NCI-H748 (cell line): ENCODE measurements at regions not wholly inside any gene's neighbourhood (a gene's known extent, or its start where the extent isn't known, plus 50 kb on each side); places are given as distances from the start of the nearest gene placed in this dataset.
A peak's percentile ranks its signal among the peaks of the same experiment; 100 is the strongest.

ENCODE experiments used
- DNase-seq: peaks from one replicate; lab custom pipeline; 2025; ENCODE audit not compliant: unreplicated experiment; lab: John Stamatoyannopoulos, UW

DNA sequence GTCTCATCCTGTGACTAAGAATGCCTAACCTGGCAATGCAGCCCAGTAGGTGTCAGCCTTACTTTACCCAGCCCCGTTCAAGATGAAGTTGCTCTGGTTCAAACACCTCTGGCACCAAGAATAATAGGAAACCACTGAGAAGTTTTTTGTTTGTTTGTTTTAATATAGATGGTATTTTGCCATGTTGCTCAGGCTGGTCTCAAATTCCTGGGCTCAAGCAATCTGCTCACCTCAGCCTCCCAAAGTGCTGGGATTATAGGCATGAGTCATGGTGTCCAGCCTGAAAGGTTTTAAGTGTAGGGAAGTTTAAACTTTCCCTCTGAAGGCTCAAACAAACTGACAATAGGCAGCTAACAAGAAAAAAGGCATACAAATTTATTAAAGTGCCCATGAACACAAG lies 51.2 kb upstream of the ABCC4 start:
- DNase-seq, result no peak

DNA sequence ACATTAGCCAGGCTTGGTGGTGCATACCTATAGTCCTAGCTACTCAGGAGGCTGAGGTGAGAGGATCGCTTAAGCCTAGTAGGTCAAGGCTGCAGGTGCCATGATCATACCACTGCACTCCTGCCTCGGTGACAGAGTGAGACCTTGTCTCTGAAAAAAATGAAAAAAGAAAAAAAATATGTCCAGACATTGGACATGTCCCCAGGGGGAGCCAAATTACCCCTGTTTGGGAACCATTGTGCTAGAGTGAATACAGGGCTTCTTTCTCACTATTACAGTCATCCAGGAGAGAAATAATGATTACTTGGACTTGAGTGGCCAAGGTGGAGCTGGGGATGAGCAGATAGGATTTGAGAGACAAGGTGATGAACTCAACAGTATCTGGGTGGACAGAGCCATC lies 52.9 kb upstream of the ABCC4 start:
- DNase-seq, result no peak

DNA sequence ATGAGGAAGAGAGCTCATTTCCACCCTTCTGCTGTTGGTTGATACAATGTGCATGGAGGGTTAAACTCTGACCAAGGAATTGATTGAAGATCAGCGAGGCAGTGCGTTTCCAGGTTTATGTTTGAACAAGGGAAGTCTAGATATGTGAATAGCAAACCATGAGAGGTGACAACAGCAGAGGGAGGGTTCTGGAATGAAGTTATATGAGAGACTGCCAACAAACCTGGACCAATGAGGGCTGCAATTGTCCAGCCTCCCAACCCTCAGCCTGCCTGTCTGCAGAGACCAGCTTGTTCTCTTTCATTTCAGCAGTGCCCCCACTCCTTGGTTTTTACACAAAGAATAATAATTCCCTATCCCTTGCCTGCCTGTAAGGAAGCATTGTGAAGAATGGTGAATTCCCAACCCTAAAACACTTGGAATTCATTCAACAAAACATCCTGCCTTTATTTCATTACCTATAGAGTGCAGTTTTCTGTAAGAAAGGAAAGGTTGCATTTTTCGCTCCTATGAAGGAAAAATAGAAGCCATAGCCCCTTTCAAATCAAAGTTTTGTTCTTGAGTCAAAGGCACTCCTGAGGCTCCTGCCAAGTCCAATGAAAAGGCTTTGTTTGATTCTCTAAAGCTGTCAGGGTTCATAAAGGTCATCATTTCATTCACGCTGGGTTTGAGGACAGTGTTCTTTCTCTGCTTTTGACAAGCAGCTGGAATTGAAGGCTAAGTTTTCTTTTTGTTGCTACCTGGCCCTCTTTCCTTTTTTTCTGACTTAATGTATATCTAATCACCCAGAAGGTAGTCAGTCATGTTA lies 53.6 kb upstream of the ABCC4 start:
- DNase-seq, result no peak

DNA sequence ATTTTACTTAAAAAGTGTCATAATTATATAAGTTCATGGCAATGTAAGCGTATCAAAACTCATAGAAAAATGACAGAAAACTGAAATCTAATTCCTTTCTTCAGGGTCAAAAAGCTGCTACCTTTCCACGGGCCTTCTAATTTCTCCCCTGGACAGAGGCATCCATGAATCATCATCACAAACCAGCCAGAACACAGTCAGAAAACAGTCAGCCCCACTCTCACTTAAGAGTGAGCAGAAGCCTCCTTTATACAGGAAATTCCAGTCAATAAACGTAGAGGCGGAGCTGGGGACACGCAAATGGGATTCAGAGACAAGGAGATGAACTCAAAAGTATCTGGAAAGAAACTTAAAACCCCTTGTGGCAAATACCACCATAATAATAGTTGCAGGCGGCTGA lies 54.2 kb upstream of the ABCC4 start:
- DNase-seq, result no peak

DNA sequence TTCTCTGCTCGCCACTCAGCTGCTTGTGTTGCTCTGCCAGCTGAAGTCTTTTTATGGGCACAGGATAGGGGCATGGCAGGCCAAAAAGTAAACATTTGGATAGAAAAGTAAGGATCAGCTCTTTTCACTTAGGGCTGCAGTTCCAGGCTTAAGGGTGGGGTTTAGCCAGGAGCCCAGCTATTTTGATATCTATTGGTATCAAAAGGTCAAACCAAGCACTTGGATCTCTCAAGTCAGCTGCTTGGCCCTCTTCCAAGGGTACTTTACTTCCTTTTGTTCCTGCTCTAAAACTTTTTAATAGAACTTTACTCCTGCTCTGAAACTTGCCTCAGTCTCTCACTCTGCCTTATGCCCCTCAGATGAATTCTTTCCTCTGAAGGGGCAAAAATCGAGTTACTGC lies 55.7 kb upstream of the ABCC4 start:
- no peak for DNase-seq

DNA sequence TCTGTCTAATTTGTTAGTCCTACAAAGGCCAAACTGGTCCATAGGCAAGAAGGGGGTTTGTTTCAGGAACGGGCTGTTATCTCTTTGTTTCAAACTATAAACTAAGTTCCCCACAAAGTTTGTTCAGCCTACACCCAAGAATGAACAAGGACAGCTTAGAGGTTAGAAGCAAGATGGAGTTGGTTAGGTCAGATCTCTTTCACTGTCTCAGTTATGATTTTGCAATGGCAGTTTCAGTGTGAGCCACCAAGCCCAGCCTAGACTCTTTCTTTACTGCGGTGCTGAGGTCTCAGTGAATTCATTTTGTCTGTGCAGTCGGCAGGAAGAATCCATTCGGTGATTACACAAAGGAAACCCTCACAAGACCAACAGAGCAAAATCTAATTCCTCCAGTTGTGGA lies 56.6 kb upstream of the ABCC4 start:
- no peak for DNase-seq

DNA sequence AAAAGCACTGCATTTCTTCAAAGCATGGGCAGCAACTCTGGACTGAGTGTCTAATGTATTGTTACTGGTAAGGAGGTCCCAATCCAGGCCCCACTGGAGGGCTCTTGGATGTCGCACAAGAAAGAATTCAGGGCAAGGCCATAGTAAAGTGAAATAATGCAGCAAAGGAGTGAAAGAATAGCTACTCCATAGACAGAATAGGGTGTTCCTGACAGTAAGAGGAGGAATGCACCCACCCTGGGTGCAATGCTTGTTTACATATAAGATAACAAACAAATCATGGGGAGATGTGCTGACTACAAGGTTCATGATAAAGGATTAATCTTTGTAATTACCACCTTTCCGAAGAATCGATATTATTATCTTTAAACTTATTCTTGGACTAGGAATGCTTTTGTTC lies 58.8 kb upstream of the ABCC4 start:
- DNase-seq, result no peak

DNA sequence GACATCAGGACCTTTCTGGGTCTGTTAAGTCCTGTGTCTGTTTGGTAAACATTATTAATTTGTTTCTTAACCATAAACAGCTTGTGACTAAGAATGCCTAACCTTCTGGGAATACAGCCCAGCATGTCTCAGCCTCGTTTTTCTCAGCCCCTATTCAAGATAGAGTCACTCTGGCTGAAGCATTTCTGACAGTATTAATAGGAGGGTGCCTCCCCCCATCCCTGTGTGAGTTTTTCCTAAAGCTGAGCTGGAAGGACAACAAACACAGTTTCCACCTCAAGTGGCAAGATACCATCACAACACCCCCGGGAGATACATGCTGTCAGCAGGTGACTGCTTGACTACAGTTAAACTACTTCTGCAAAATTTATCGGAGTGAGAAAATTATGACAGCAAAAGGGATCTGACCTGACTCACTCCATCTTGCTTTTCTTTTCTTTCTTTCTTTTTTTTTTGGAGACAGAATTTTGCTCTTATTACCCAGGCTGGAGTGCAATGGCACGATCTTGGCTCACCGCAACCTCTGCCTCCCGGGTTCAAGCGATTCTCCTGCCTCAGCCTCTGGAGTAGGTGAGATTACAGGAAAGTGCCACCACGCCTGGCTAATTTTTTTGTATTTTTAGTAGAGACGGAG lies 59.3 kb upstream of the ABCC4 start:
- no peak for DNase-seq

DNA sequence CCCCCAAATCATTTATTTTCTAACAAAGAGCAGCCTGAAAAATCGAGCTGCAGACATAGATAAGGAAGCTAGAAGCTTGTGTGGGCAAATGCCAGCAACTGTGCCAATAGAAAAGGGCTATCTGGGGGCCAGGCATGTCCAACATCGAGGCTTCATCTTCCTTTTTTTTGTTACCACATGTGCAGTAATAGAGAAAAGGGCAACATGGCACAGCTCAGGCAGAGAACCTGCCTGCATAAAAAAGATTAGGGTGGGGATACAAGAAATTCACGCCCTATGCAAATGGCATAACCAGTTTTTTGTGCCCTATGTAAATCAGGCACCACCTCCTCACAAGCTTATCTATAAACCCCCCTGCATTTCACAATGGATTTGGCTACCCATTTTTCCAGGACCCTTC lies 60.4 kb upstream of the ABCC4 start:
- no peak for DNase-seq

DNA sequence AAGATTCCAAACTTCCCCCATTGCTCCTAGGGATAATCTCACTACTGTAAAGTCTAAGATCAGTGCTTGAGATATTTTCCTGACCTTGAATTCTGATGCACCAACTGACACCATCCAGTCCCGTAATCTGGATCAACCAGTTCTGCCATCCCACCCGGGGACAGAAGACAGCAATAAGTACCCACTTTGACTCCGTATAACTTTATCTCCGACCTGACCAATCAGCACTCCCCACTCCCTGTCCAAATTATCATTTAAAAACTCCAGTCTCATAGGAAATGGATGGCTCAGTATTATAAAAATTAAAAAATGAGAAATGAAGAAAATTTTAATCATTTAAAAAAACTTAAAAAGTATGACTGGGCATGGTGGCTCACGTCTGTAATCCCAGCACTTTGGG lies 61.4 kb upstream of the ABCC4 start:
- no peak for DNase-seq

DNA sequence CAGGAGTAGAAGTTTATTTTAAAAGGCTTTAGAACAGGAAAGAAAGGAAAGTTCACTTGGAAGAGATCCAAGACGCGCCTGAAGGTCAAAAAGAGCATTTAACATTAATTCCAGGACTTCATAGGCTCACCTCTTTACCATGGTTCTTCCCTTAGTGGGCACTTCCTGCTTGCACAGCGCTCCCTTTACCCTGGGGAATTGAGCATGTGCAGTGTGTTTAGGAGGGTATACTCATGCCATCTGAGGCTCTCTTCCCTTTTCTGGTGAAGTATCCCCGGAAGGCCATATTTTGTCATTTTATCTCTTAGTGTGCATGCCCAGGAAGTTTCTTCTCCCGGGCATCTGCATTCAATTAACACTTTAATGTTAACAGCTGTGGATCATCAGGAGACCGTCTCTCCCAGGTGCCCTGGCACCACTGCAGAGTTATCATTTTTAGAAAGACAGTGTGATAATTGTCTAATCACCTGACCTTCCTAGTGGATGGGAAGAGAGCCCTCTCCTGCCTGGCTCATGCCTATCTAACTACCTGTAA lies 66.1 kb upstream of the ABCC4 start:
- DNase-seq, result peak; percentile 15

DNA sequence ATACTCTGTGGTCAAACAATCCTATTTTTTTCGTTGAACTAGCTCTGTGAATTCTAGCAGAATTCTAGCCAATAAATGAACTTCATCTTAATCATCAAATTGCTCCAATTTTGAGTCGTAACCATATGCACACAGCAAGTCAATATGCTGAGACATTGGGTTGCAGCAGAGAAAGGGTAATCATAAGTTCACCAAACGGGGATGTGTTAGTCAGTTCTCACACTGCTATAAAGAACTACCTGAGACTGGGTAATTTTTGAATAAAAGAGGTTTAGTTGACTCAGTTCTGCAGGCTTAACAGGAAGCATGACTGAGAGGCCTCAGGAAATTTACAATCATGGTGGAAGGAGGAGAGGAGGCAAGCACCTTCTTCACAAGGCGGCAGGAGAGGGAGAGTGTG lies 67.7 kb upstream of the ABCC4 start:
- DNase-seq, result no peak

DNA sequence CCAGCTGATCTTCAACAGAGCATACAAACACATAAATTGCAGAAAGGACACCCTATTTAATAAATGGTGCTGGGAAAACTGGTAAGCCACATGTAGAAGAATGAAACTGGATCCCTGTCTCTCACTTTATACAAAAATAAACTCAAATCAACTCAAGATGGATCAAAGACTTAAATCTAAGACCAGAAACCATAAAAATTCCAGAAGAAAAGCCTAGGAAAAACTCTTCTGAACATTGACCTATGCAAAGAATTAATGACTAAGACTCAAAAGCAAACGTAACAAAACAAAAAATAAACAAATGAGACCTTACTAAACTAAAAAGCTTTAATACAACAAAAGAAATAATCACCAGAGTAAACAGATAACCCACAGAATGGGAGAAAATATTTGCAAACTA lies 74.5 kb upstream of the ABCC4 start:
- DNase-seq, result no peak

DNA sequence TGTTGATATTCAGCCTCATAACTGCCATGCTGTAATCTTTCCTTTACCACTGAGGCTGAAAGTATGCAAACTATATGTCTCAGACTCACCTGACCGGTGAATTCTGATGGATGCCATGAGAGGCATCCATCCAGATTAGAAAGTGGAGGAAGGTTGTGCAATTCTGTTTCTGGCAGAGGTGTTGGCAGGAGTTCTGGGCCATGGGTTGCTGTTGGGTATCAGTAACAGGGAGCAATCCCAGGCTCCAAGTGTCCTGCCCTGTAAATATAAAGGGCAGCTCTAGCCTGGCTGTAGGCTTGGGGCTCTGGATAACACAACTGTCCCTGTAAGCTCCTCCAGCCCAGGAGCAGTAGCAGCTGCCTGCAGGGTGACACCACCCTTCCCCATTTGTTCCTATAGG lies 77.4 kb upstream of the ABCC4 start:
- DNase-seq, result no peak

DNA sequence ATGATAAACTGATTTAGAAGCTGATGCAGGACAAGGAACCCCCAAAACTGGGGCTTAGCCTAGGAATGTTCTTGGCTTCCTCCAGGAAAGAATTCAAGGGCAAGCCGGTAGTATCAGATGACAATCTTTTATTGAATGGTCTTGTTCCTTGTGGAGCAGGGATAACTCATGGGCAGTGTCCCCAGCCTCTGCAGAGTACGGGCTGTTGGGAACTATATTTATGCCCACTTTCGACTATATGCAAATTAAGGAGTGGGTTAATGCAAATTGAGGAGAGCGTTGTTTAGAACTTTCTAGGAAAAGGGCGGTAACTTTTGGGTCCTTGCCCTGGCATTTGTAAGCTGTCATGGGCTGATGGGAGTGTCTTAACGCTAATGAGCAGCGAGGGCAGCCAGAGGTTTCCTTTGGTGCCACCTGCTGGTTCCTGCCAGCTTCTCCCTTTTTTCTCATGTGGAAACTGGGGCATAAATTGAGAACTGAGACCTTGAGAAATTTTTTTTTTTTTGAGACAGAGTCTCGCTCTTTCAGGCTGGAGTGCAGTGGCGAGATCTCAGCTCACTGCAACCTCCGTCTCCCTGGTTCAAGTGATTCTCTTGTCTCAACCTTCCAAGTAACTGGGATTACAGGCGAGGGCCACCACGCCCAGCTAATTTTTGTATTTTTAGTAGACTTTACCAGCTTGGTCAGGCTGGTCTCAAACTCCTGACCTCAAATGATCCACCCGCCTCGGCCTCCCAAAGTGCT lies 79.4 kb upstream of the ABCC4 start:
- peak; percentile 78 for DNase-seq

DNA sequence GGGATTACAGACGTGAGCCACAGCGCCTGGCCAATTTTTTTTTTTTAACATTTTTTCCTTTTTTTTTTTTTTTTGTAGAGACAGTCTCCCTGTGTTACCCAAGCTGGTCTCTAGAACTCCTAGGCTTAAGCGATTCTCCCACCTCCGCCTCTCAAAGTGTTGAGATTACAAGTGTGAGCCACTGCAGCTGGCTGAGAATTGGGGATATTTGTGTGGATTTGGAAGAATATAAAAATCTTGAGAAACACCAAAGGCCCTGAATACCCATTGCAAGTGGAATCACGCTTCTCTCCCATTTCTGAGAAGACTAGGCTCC lies 79.9 kb upstream of the ABCC4 start:
- DNase-seq, result no peak

DNA sequence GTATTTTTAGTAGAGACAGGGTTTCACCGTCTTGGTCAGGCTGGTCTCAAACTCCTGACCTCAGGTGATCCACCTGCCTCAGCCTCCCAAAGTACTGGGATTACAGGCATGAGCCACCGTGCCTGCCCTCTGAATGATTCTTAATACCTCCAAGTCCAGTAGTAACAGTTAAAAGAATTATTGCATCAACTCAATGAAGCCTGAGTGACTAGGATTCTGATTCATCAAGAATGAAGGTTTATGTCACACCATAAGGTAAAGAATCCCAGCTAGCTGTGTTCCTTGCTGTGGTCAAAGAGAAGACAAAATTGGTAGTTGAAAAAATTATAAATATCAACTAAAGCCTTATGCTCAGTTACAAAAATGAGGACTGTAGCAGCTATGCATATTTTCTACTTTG lies 81.2 kb upstream of the ABCC4 start:
- DNase-seq, result no peak

DNA sequence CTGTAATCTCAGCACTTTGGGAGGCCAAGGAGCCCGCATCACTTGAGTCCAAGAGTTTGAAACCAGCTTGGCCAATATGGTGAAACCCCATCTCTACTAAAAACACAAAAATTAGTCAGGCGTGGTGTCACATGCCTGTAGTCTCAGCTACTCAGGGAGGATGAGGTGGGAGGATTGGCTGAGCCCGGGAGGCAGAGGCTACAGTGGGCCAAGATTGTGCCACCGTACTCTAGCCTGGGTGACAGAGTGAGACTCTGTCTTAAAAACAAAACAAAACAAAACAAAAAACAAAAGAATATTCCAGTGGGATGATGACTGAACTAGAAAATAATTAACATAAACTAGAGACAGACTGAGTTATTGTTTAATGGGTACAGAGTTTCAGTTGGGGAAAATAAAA lies 81.7 kb upstream of the ABCC4 start:
- DNase-seq, result no peak

DNA sequence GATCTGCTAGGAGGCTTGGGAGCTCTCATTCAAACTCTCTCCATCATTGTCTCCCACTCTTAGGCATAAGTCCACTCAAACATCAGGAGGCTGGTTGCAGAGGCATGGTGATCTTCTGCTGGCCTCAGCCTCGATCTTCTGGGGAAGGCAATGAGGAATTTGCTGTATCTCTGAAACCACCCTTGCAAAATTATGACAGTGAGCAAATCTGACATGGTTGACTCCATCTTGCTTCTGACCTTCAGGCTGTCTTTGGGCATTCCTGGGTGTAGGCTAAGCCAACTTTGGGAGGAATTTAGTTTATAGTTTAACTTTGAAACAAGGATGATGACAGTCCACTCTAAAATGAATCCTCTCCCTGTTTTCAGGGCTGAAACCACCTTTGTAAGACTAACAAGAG lies 84.1 kb upstream of the ABCC4 start:
- DNase-seq, result no peak

DNA sequence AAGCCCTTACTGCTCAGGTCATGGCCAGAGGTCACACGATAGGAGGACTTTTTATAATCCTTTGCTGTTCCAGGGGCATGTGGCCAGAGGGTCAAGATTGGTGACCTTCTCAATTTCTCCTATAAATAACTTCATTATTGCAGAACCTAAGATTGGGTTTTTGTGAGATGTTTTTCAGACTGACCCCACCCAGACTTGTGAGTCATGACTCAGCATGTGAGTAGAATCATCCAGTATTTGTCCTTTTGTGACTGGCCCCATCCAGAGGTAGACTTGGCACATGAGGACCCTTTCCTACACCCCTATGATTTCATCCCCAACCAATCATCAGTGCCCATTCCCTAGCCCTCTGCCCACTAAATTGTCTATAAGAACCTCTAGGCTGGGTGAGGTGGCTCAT lies 84.5 kb upstream of the ABCC4 start:
- DNase-seq, result no peak

DNA sequence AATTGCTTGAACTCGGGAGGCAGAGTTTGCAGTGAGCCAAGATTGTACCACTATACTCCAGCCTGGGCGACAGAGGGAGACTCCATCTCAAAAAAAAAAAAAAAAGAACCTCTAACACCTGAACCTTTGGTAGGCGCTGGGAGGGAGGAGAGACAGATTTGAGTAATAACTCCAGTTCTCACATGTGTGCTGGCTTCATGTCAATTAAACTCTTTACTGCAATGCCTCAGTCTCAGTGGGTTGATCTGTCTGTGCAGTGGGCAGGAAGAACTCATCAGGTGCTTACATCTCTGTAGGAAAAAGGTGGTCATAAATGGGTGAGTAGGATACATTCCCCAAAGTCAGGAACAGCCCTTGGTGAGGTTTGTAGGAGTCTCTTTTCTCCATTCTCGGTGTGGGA lies 85.1 kb upstream of the ABCC4 start:
- DNase-seq, result no peak

DNA sequence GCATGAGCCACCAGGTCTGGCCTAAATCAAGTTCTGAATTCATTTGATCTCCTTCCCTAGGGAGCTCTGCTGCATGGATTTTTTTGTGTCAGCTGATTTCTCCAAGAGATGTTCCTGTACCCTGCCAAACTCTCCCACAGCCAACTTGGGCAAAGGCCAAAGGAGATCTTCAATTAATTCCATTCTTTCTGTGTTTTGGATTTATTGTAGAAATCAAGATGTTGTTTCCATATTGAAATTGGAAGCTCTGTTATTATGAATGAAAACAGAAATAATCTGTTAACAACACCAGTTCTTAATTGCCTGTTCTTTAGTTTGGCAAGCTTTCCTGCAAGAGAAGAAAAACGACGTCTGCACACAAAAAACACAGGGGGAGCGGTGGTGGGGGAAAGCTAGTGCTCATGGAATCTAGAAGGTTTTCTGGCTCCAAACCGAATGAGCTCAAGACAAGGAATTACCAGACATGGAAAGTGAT lies 86.5 kb upstream of the ABCC4 start:
- no peak for DNase-seq
